HepG2 (cell line): ENCODE measurements at regions not wholly inside any gene's neighbourhood (a gene's known extent, or its start where the extent isn't known, plus 50 kb on each side); places are given as distances from the start of the nearest gene placed in this dataset.

Source experiments
- PBX2 ChIP-seq: IDR thresholded peaks from 2 replicates; pipeline ENCODE4 v1.6.1; 2016; ENCODE audit warnings: control low read depth
- ZGPAT ChIP-seq: IDR thresholded peaks from 2 replicates; pipeline ENCODE4 v1.6.1; 2016; ENCODE audit warnings: mild to moderate bottlenecking
- small RNA-seq, 3 experiments: library from RNA; depleted of rRNA; stranded (forward); fragments of <200 nt; gene quantifications; one replicate each; pipeline ENCODE3, GENCODE V24; 2012; ENCODE audit warnings: low read depth in 2 of 3, low replicate concordance in 1 of 3; ENCODE audit not compliant: insufficient read length in 3 of 3, insufficient read depth in 2 of 3

DNA sequence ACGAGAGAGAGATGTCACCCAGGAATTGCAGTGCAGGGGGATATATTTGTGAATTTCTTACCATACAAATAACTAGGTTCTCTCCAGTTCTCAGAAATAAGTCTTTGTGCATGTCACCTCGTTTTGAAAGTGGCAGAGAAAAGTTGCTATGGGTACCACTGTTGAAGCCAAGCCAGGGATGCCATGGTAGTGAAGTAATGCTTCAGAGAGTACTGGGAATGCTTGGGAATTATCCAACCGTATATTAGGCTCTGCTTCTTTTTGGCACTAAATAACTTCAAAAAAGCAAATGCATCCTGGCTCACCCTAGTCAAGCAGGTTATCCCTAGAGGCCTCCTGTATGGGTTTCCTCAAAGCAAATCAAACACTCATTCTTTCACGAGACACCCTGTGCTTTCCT is 50.7 kb upstream of the DDX18 start (continued):
- TF ChIP-seq ZGPAT (CRISPR knock-in tag) (no peak), PBX2 (CRISPR knock-in tag) (no peak)
- TF ChIP-seq, all 625 proteins: peak for 0

Small RNA genes lying in the stretch of these regions (small RNA-seq; reads per million reads assigned to genes)
- gene AC104408.1 (0 reads per million in 3 experiments), gene RNU7-190P (0 reads per million in 3 experiments)
